ENCODE measurements at regions not wholly inside any gene's neighbourhood (a gene's known extent, or its start where the extent isn't known, plus 50 kb on each side); places are given as distances from the start of the nearest gene placed in this dataset.
"Not testable (repeated sequence)": the region's sequence is repeated elsewhere in the genome, so short reads cannot be mapped to it uniquely, and the experiment has no call there.

GRCh38 chr5:100096328-100096727 is 438.8 kb upstream of the FAM174A start:
- not testable (repeated sequence) for TF ChIP-seq POLR2A (IDR thresholded peaks at IDR 0.05; ENCODE audit: borderline replicate concordance, extremely low read depth, insufficient read depth, insufficient read length); CTCF (IDR thresholded peaks at IDR 0.05 in 2 of 3, conservative IDR thresholded peaks at IDR 0.05 in 1 of 3; ENCODE audit: borderline replicate concordance in 1 of 3, insufficient read depth in 1 of 3, low read depth in 2 of 3, low read length in 2 of 3); REST (IDR thresholded peaks at IDR 0.05; ENCODE audit: low read depth); SIN3A (IDR thresholded peaks at IDR 0.05; ENCODE audit: low read depth); JUND (IDR thresholded peaks at IDR 0.05); EZH2 (IDR thresholded peaks at IDR 0.05); ATF3 (IDR thresholded peaks at IDR 0.05); TCF7L2 (IDR thresholded peaks at IDR 0.05; ENCODE audit: borderline replicate concordance, extremely low read depth, insufficient read depth, insufficient read length); MAX (IDR thresholded peaks at IDR 0.05)
